Activated naive CD4-positive, alpha-beta T cell treated with anti-CD3 and anti-CD28 coated beads, Interleukin-2, amount 50 U/mL, for 72 hours (primary cell): ENCODE measurements at regions not wholly inside any gene's neighbourhood (a gene's known extent, or its start where the extent isn't known, plus 50 kb on each side); places are given as distances from the start of the nearest gene placed in this dataset.
"Not testable (repeated sequence)": the region's sequence is repeated elsewhere in the genome, so short reads cannot be mapped to it uniquely, and the experiment has no call there.

ENCODE experiments used
- ATAC-seq, 2 donors: fragments of 150-1000 bp; cut with Tn5 transposase; 2 replicates each; pipeline ENCODE4 v1.10.0; 2021; ENCODE audit warnings: mild to moderate bottlenecking in 2 of 2, moderate library complexity in 2 of 2
- DNase-seq, 2 donors: peaks; one replicate each; pipeline ENCODE4 v3.0.0; 2021 to 2022; ENCODE audit warnings: low spot score in 2 of 2
- H3K27ac Mint-ChIP-seq, 2 donors: one replicate each; pipeline ENCODE4 v1.8.0; 2022; ENCODE audit warnings: mild to moderate bottlenecking in 2 of 2, mixed read lengths in 2 of 2
- H3K36me3 Mint-ChIP-seq, 2 donors: one replicate each; pipeline ENCODE4 v1.8.0; 2022; ENCODE audit warnings: mixed read lengths in 2 of 2
- H3K9me3 Mint-ChIP-seq, 2 donors: one replicate each; pipeline ENCODE4 v1.8.0; 2022; ENCODE audit warnings: mixed read lengths in 2 of 2

GRCh38 chr13:64568748-64569147, 2661.4 kb downstream of the PCDH9 start:
- DNase-seq, result no peak
- no peak for ATAC-seq
- H3K9me3 Mint-ChIP-seq, result peaks cover 38 to 40% of the 10 kb centered on the region in 2 donors
- peaks cover 0 to 6% of the 10 kb centered on the region in 2 donors for H3K36me3 Mint-ChIP-seq
- no peak overlapping the region for H3K27ac Mint-ChIP-seq

- H3K9me3 Mint-ChIP-seq, result peaks cover 14 to 18% of the 10 kb centered on the region in 2 donors
- not testable (repeated sequence) for H3K36me3 Mint-ChIP-seq, ATAC-seq, H3K27ac Mint-ChIP-seq, DNase-seq
Observed at GRCh38 chr13:64558031-64558430, 2672.1 kb downstream of the PCDH9 start.

- no peaks in the 10 kb centered on the region for H3K36me3 Mint-ChIP-seq
- DNase-seq (no peak), ATAC-seq (no peak)
- H3K9me3 Mint-ChIP-seq, result peaks cover 16 to 18% of the 10 kb centered on the region in 2 donors
- no peak overlapping the region for H3K27ac Mint-ChIP-seq
Observed at GRCh38 chr13:64556376-64556775, 2673.8 kb downstream of the PCDH9 start.

- no peaks in the 10 kb centered on the region for H3K36me3 Mint-ChIP-seq
- ATAC-seq (no peak), DNase-seq (no peak)
- peaks cover 14 to 23% of the 10 kb centered on the region in 2 donors for H3K9me3 Mint-ChIP-seq
- H3K27ac Mint-ChIP-seq, result no peak overlapping the region
Observed at GRCh38 chr13:64553411-64554129, 2676.6 kb downstream of the PCDH9 start.

- no peak overlapping the region for H3K27ac Mint-ChIP-seq
- DNase-seq, result no peak
- no peak for ATAC-seq
- H3K36me3 Mint-ChIP-seq, result no peaks in the 10 kb centered on the region
- H3K9me3 Mint-ChIP-seq, result peaks cover 9 to 21% of the 10 kb centered on the region in 2 donors
Observed at GRCh38 chr13:64551755-64552154, 2678.4 kb downstream of the PCDH9 start.

GRCh38 chr13:64546371-64546770, 2683.8 kb downstream of the PCDH9 start:
- no peaks in the 10 kb centered on the region for H3K36me3 Mint-ChIP-seq
- no peak overlapping the region for H3K27ac Mint-ChIP-seq
- H3K9me3 Mint-ChIP-seq, result peaks cover 16 to 27% of the 10 kb centered on the region in 2 donors
- ATAC-seq (no peak), DNase-seq (no peak)

GRCh38 chr13:64540976-64541375, 2689.2 kb downstream of the PCDH9 start:
- Mint-ChIP-seq H3K36me3 (no peaks in the 10 kb centered on the region), H3K9me3 (peaks cover 8 to 15% of the 10 kb centered on the region in 2 donors), H3K27ac (no peak overlapping the region)
- ATAC-seq (no peak), DNase-seq (no peak)

- DNase-seq (no peak), ATAC-seq (no peak)
- H3K9me3 Mint-ChIP-seq, result peaks cover 5 to 11% of the 10 kb centered on the region in 2 donors
- H3K27ac Mint-ChIP-seq, result no peak overlapping the region
- no peaks in the 10 kb centered on the region for H3K36me3 Mint-ChIP-seq
Observed at GRCh38 chr13:64540468-64540867, 2689.7 kb downstream of the PCDH9 start.

GRCh38 chr13:64538711-64539110, 2691.4 kb downstream of the PCDH9 start:
- ATAC-seq (no peak), DNase-seq (no peak)
- H3K36me3 Mint-ChIP-seq, result no peaks in the 10 kb centered on the region
- H3K27ac Mint-ChIP-seq, result no peak overlapping the region
- H3K9me3 Mint-ChIP-seq, result peaks cover 5 to 11% of the 10 kb centered on the region in 2 donors

- DNase-seq, result no peak
- H3K27ac Mint-ChIP-seq, result no peak overlapping the region
- no peaks in the 10 kb centered on the region for H3K36me3 Mint-ChIP-seq
- no peaks in the 10 kb centered on the region for H3K9me3 Mint-ChIP-seq
- ATAC-seq, result no peak
Observed at GRCh38 chr13:64534302-64534701, 2695.8 kb downstream of the PCDH9 start.

- H3K36me3 Mint-ChIP-seq, result no peaks in the 10 kb centered on the region
- no peak for DNase-seq
- ATAC-seq, result no peak
- no peak overlapping the region for H3K27ac Mint-ChIP-seq
- H3K9me3 Mint-ChIP-seq, result no peaks in the 10 kb centered on the region
Observed at GRCh38 chr13:64531400-64531799, 2698.7 kb downstream of the PCDH9 start.

GRCh38 chr13:64529874-64530485, 2700.2 kb downstream of the PCDH9 start:
- DNase-seq (no peak), ATAC-seq (no peak)
- Mint-ChIP-seq H3K9me3 (peaks cover 0 to 6% of the 10 kb centered on the region in 2 donors), H3K36me3 (no peaks in the 10 kb centered on the region), H3K27ac (no peak overlapping the region)

GRCh38 chr13:64528838-64529237, 2701.3 kb downstream of the PCDH9 start:
- H3K27ac Mint-ChIP-seq, result no peak overlapping the region
- no peak for ATAC-seq
- peaks cover 0 to 6% of the 10 kb centered on the region in 2 donors for H3K9me3 Mint-ChIP-seq
- DNase-seq, result no peak
- H3K36me3 Mint-ChIP-seq, result no peaks in the 10 kb centered on the region

GRCh38 chr13:64527561-64527960, 2702.6 kb downstream of the PCDH9 start:
- ATAC-seq (no peak), DNase-seq (no peak)
- peaks cover 0 to 6% of the 10 kb centered on the region in 2 donors for H3K9me3 Mint-ChIP-seq
- no peak overlapping the region for H3K27ac Mint-ChIP-seq
- H3K36me3 Mint-ChIP-seq, result no peaks in the 10 kb centered on the region

GRCh38 chr13:64525687-64526086, 2704.4 kb downstream of the PCDH9 start:
- ATAC-seq (no peak), DNase-seq (no peak)
- no peak overlapping the region for H3K27ac Mint-ChIP-seq
- H3K36me3 Mint-ChIP-seq, result no peaks in the 10 kb centered on the region
- H3K9me3 Mint-ChIP-seq, result peaks cover 0 to 6% of the 10 kb centered on the region in 2 donors

- H3K9me3 Mint-ChIP-seq, result peaks cover 3 to 10% of the 10 kb centered on the region in 2 donors
- ATAC-seq, result no peak
Observed at GRCh38 chr13:64510747-64511146, 2719.4 kb downstream of the PCDH9 start.

GRCh38 chr13:64506246-64506645, 2723.9 kb downstream of the PCDH9 start:
- DNase-seq (no peak), ATAC-seq (no peak)
- Mint-ChIP-seq H3K27ac (no peak overlapping the region), H3K9me3 (peaks cover 8 to 15% of the 10 kb centered on the region in 2 donors), H3K36me3 (no peaks in the 10 kb centered on the region)

More at GRCh38 chr13:64510747-64511146, 2719.4 kb downstream of the PCDH9 start:
- Mint-ChIP-seq H3K27ac (no peak overlapping the region), H3K36me3 (no peaks in the 10 kb centered on the region)
- DNase-seq, result no peak
